T1000 (cell line): ENCODE measurements at regions not wholly inside any gene's neighbourhood (a gene's known extent, or its start where the extent isn't known, plus 50 kb on each side); places are given as distances from the start of the nearest gene placed in this dataset.

ENCODE experiments used
- DNase-seq: peaks from one replicate; lab custom pipeline; 2025; ENCODE audit warnings: mixed read lengths; lab: John Stamatoyannopoulos, UW

GRCh38 chr3:154582501-154582900 lies 152.5 kb upstream of the GPR149 start:
- no peak for DNase-seq

DNA sequence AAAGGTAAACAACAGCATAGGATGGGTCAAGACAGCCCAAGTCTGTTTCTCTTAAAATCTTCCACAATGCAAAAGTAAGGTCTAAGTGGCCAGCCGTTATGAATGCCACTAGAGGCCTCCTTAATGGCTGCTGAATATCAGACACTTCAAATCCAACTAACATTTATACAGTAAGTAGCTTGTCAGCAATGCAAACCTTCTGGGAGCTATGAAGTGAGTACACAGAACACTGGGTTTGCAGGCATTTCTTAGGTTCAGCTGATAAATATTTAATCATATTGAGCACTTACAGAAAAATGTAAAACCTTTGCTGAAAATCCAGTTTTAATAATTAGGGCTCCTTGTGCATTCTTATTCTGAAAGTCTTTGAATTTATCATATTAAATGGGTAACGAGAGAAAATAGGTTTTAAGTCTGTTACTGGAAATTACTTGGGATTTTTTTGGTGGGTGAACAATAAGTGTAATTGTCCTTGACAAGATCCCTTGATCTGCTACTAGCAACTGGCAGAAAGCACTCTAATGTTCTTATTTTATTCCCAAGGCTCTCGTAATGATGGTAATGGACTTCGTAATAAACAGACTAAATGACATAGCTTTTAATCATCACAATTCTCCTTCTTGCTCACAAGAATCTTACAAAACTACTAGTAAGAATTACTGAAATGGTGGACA lies 141.7 kb upstream of the GPR149 start:
- DNase-seq: no peak

DNA sequence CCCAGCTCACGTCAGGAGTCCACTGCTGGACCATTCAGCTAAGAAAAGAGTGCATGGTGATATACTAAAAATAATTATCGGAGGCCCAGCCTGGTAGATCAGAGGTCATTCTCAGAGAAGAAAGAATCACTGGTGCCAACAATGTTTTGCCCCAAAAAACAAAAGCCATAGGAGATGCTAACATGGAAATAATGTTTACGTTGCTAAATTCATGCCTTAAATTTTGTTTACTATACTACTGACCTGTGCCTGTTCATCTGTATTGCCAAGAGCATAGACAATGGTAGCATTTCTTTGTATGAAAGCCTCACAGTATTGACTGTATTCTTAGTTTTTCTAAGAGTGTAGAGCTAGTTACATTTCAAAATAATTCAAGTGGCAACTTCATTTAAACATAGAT lies 138.1 kb upstream of the GPR149 start:
- no peak for DNase-seq

DNA sequence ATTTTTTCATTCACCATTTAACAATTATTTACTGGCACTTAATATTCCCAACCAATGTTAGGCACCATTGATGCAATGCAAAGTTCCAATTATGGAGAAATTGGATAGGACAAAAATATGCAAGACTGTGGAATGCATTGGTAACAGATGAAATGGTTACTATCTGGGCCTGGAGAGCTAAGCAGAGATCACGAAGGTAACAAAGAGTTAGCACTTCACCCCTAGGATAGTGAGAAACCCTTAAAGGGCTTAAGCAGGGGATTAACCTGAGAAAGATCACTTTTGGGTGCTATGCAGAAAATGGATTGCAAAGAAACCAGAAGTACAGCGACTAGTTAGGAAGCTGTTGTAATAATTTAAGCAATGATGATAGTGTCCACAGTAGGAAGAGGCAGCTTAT lies 129.6 kb upstream of the GPR149 start:
- no peak for DNase-seq

DNA sequence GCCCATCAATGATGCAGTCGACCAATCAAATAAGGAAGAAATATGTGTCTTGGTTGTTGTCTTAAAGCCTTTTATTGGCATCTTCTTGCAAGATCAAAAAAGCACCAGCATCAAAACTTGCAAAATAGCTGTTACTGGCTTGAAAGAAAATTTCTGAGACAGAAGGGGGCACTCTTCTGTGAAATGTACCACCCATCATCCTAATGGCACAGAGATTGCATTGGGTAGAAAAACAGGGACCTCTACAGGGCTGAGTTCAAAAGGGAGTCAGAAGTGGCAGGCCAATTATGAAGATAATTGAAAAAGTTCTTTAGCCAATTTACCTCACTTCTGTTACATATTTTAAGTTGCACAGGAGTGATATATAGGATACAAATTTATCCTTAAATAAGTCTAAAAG lies 122.3 kb upstream of the GPR149 start:
- no peak for DNase-seq

- DNase-seq: no peak
Observed at GRCh38 chr3:154549391-154549790, 119.4 kb upstream of the GPR149 start.

- DNase-seq: no peak
Observed at GRCh38 chr3:154548341-154548740, 118.4 kb upstream of the GPR149 start.

DNA sequence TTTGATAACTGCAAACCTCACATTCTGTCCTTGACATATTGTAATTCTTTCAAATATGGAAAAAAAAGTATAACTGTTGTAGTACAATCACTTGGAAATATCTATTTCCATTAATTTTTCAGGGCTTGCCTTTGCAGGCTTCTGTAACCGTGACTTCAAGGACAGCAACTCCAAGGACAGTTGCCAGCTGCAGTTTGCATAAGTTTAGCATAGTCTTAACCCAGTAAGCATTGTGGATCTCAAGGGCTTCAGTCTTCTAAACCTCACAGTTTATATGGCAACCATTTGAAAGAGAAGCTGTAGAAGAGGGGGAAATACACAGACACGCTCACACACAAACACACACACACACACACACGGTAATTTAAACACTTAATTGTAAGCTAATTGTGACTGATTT lies 112.8 kb upstream of the GPR149 start:
- no peak for DNase-seq

GRCh38 chr3:154540950-154541604 lies 111.1 kb upstream of the GPR149 start:
- no peak for DNase-seq

GRCh38 chr3:154538566-154539360 lies 108.8 kb upstream of the GPR149 start:
- DNase-seq: no peak

DNA sequence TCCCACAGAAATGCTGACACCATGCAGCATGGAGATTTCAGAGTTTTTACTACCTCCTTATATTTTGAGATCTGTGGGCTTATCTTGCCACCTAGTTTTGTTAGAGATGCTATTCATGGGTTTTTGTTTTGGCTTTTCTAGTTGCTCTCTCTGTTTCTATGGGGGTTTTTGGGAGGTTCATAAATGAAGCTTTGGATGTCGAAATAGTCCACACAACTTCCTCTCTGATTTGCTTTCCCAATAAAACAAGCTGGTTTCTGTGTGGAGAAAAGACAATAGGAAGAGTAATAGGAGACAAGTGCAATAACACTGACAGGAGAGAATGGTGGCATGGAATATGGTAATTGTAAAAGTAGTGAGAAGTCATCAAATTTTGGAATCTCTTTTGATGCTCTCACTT lies 106.8 kb upstream of the GPR149 start:
- no peak for DNase-seq

- no peak for DNase-seq
Observed at GRCh38 chr3:154522036-154522602, 92.1 kb upstream of the GPR149 start.

- DNase-seq: no peak
Observed at GRCh38 chr3:154517404-154517803, 87.4 kb upstream of the GPR149 start.

- DNase-seq: no peak
Observed at GRCh38 chr3:154515921-154516320, 85.9 kb upstream of the GPR149 start.

DNA sequence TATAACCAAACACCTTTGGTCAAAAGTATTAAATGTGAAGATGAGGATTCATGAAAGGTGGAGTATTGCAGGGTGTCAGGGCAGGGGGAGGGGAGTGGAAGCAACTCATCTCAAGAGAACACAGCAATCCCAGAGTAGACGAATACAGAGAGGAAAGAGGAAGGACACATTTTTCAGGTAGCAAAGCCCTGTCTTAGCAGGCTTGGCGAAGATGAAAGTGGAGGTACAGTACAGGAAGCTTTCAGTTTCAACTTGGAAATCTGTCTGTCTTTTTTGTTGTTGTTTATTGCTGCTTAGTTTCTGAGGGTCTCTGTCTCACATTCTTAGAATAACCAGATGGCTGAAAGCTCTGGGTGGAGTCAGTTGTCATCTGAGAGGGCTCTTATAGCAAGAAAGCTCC lies 80.8 kb upstream of the GPR149 start:
- no peak for DNase-seq

GRCh38 chr3:154507727-154508126 lies 77.7 kb upstream of the GPR149 start:
- DNase-seq: no peak

- DNase-seq: no peak
Observed at GRCh38 chr3:154496978-154497377, 67.0 kb upstream of the GPR149 start.

- no peak for DNase-seq
Observed at GRCh38 chr3:154496540-154496939, 66.5 kb upstream of the GPR149 start.

- DNase-seq: no peak
Observed at GRCh38 chr3:154486949-154487348, 57.0 kb upstream of the GPR149 start.

GRCh38 chr3:154482507-154482906 lies 52.5 kb upstream of the GPR149 start:
- DNase-seq: no peak

DNA sequence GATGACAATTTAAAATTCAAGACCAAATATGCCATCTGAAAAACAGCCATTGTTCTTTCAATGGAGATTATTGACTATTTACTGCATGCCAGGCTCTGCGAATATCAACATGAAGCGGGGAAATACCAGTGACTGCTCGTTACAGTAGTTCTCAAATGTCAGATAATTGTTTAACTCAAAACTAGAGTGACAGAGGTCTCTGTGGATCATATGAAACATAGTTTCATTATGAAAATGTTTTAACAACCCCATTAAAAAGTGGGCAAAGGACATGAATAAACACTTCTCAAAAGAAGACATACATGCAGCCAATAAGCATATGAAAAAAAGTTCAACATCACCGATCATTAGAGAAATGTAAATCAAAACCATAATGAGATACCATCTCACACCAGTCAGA lies 50.0 kb upstream of the GPR149 start:
- DNase-seq: no peak
